ENCODE measurements at regions not wholly inside any gene's neighbourhood (a gene's known extent, or its start where the extent isn't known, plus 50 kb on each side); places are given as distances from the start of the nearest gene placed in this dataset.

DNA sequence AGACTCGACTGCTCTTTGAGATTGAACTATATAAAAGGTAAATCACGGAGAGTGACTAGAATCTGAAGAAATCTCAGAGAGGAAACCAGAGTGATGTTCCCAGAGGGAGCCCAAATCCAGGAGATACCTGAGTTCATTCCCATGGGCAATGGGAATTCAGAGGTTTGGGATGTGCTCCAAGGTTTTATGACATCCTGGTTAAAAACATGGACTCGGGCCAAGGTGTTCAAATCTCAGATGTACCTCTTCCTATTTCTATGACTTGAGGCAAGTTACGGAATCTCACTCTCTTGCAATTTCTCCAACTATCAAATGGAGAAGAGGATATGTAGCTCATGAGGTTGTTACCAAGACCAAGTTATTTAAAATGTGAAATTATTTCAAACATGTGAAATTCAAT is 54.5 kb upstream of the RAB18 start:
- no peak for TF ChIP-seq TAF1 (IDR thresholded peaks at IDR 0.05; ENCODE audit: borderline replicate concordance, insufficient read depth, low read length)
- TF ChIP-seq POLR2AphosphoS5 (IDR thresholded peaks at IDR 0.05; ENCODE audit: low read depth, low read length), result no peak
- TF ChIP-seq, protein P1, sequence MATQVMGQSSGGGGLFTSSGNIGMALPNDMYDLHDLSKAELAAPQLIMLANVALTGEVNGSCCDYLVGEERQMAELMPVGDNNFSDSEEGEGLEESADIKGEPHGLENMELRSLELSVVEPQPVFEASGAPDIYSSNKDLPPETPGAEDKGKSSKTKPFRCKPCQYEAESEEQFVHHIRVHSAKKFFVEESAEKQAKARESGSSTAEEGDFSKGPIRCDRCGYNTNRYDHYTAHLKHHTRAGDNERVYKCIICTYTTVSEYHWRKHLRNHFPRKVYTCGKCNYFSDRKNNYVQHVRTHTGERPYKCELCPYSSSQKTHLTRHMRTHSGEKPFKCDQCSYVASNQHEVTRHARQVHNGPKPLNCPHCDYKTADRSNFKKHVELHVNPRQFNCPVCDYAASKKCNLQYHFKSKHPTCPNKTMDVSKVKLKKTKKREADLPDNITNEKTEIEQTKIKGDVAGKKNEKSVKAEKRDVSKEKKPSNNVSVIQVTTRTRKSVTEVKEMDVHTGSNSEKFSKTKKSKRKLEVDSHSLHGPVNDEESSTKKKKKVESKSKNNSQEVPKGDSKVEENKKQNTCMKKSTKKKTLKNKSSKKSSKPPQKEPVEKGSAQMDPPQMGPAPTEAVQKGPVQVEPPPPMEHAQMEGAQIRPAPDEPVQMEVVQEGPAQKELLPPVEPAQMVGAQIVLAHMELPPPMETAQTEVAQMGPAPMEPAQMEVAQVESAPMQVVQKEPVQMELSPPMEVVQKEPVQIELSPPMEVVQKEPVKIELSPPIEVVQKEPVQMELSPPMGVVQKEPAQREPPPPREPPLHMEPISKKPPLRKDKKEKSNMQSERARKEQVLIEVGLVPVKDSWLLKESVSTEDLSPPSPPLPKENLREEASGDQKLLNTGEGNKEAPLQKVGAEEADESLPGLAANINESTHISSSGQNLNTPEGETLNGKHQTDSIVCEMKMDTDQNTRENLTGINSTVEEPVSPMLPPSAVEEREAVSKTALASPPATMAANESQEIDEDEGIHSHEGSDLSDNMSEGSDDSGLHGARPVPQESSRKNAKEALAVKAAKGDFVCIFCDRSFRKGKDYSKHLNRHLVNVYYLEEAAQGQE (IDR thresholded peaks at IDR 0.05; ENCODE audit: insufficient read depth in 1 of 2, low read depth in 2 of 2, low read length in 2 of 2), result no peak
- no peak for TF ChIP-seq SIN3A (IDR thresholded peaks at IDR 0.05; ENCODE audit: borderline replicate concordance, insufficient read depth, low read length)
